ENCODE measurements at regions not wholly inside any gene's neighbourhood (a gene's known extent, or its start where the extent isn't known, plus 50 kb on each side); places are given as distances from the start of the nearest gene placed in this dataset.

- Mint-ChIP-seq H3K4me3 (no peak overlapping the region), H3K27ac (peak overlapping the region in 1 of 3 experiments; percentile 5), H3K4me1 (peaks cover 20% of the 10 kb centered on the region), H3K27me3 (ENCODE audit: low read depth) (no peaks in the 10 kb centered on the region), H3K9me3 (peaks cover under 1% of the 10 kb centered on the region), H3K36me3 (ENCODE audit: low read depth) (no peaks in the 10 kb centered on the region)
- TF ChIP-seq CTCF (IDR thresholded peaks at IDR 0.05; ENCODE audit: unreplicated experiment in 3 of 3), result no peak
These were observed 544.9 kb upstream of the CITED2 start for GRCh38 chr6:139919107-139920026.

GRCh38 chr6:139917951-139918630 is 543.6 kb upstream of the CITED2 start:
- no peak for TF ChIP-seq CTCF (IDR thresholded peaks at IDR 0.05; ENCODE audit: unreplicated experiment in 3 of 3)
- Mint-ChIP-seq H3K4me1 (peaks cover 20% of the 10 kb centered on the region), H3K4me3 (no peak overlapping the region), H3K27me3 (ENCODE audit: low read depth) (no peaks in the 10 kb centered on the region), H3K9me3 (peaks cover 2% of the 10 kb centered on the region), H3K27ac (peak overlapping the region in 1 of 3 experiments; percentile 36), H3K36me3 (ENCODE audit: low read depth) (no peaks in the 10 kb centered on the region)

GRCh38 chr6:139914910-139915309 is 540.5 kb upstream of the CITED2 start:
- Mint-ChIP-seq H3K36me3 (ENCODE audit: low read depth) (no peaks in the 10 kb centered on the region), H3K9me3 (peaks cover 2% of the 10 kb centered on the region), H3K4me3 (no peak overlapping the region), H3K27ac (no peak overlapping the region), H3K27me3 (ENCODE audit: low read depth) (no peaks in the 10 kb centered on the region), H3K4me1 (peaks cover 10% of the 10 kb centered on the region)
- no peak for TF ChIP-seq CTCF (IDR thresholded peaks at IDR 0.05; ENCODE audit: unreplicated experiment in 3 of 3)

- H3K36me3 Mint-ChIP-seq (ENCODE audit: low read depth), result no peaks in the 10 kb centered on the region
- peaks cover under 1% of the 10 kb centered on the region for H3K4me1 Mint-ChIP-seq
- peaks cover 2% of the 10 kb centered on the region for H3K9me3 Mint-ChIP-seq
- H3K27ac Mint-ChIP-seq, result no peak overlapping the region
- TF ChIP-seq CTCF (IDR thresholded peaks at IDR 0.05; ENCODE audit: unreplicated experiment in 3 of 3), result no peak
- no peak overlapping the region for H3K4me3 Mint-ChIP-seq
- no peaks in the 10 kb centered on the region for H3K27me3 Mint-ChIP-seq (ENCODE audit: low read depth)
These were observed 538.4 kb upstream of the CITED2 start for GRCh38 chr6:139912735-139913400.

GRCh38 chr6:139909992-139910391 is 535.5 kb upstream of the CITED2 start:
- no peak overlapping the region for H3K4me3 Mint-ChIP-seq
- H3K27ac Mint-ChIP-seq, result no peak overlapping the region
- H3K36me3 Mint-ChIP-seq (ENCODE audit: low read depth), result no peaks in the 10 kb centered on the region
- H3K4me1 Mint-ChIP-seq, result peaks cover 9% of the 10 kb centered on the region
- no peak for TF ChIP-seq CTCF (IDR thresholded peaks at IDR 0.05; ENCODE audit: unreplicated experiment in 3 of 3)
- peaks cover 2% of the 10 kb centered on the region for H3K9me3 Mint-ChIP-seq
- H3K27me3 Mint-ChIP-seq (ENCODE audit: low read depth), result no peaks in the 10 kb centered on the region

Measured in nephron (organoid).